Karpas-422 (cell line): ENCODE measurements at regions not wholly inside any gene's neighbourhood (a gene's known extent, or its start where the extent isn't known, plus 50 kb on each side); places are given as distances from the start of the nearest gene placed in this dataset.
"Not testable (repeated sequence)": the region's sequence is repeated elsewhere in the genome, so short reads cannot be mapped to it uniquely, and the experiment has no call there.

Source experiments
- DNase-seq: peaks from one replicate; pipeline ENCODE4 v3.0.0-alpha.2; 2015
- H2AFZ ChIP-seq: fragments of 200-600 bp; sonication (generic); 2 replicates; pipeline ENCODE4 v1.6.1; 2014; ENCODE audit warnings: antibody characterized with exemption, low read length, mixed read lengths
- H3K27ac ChIP-seq: fragments of 200-600 bp; sonication (generic); 2 replicates; pipeline ENCODE4 v1.5.1; 2014; ENCODE audit warnings: mild to moderate bottlenecking, low read length, moderate library complexity
- H3K27me3 ChIP-seq: fragments of 200-600 bp; sonication (generic); 2 replicates; pipeline ENCODE4 v1.6.1; 2014; ENCODE audit warnings: low read length, mixed read lengths
- H3K36me3 ChIP-seq: fragments of 200-600 bp; sonication (generic); 2 replicates; pipeline ENCODE4 v1.6.1; 2014; ENCODE audit warnings: low read length, mixed read lengths; ENCODE audit not compliant: insufficient read depth
- H3K4me1 ChIP-seq: fragments of 200-600 bp; sonication (generic); 2 replicates; pipeline ENCODE4 v1.6.1; 2014; ENCODE audit warnings: mild to moderate bottlenecking, low read length, mixed read lengths
- H3K4me2 ChIP-seq: fragments of 200-600 bp; sonication (generic); 2 replicates; pipeline ENCODE4 v1.6.1; 2014; ENCODE audit warnings: low read length, low read depth, mild to moderate bottlenecking; ENCODE audit not compliant: poor library complexity, severe bottlenecking
- H3K4me3 ChIP-seq: fragments of 200-600 bp; sonication (generic); 2 replicates; pipeline ENCODE4 v1.5.1; 2014; ENCODE audit warnings: mild to moderate bottlenecking, antibody characterized with exemption, low read length, mixed read lengths
- H3K79me2 ChIP-seq: fragments of 200-600 bp; sonication (generic); 2 replicates; pipeline ENCODE4 v1.6.1; 2014; ENCODE audit warnings: mild to moderate bottlenecking, low read length, mixed read lengths
- H3K9ac ChIP-seq: fragments of 200-600 bp; sonication (generic); 2 replicates; pipeline ENCODE4 v1.6.0; 2014; ENCODE audit warnings: low read length
- H3K9me2 ChIP-seq: fragments of 200-600 bp; sonication (generic), shearing (Covaris generic); replicated peaks from 2 replicates; pipeline ENCODE4 v1.6.0; 2014; ENCODE audit warnings: mild to moderate bottlenecking, low read length, moderate library complexity; ENCODE audit not compliant: insufficient read depth
- H3K9me3 ChIP-seq: fragments of 300-700, 200-600 bp; sonication (generic); 2 replicates; pipeline ENCODE4 v1.6.1; 2014; ENCODE audit warnings: low read length, mixed read lengths
- H4K20me1 ChIP-seq: fragments of 200-600 bp; sonication (generic); 2 replicates; pipeline ENCODE4 v1.6.1; 2014; ENCODE audit warnings: mild to moderate bottlenecking, antibody characterized with exemption, low read length, low read depth; ENCODE audit not compliant: insufficient read depth

- H3K27me3 ChIP-seq, result no peaks in the 10 kb centered on the region
- no peaks in the 10 kb centered on the region for H3K4me1 ChIP-seq
- H3K9me2 ChIP-seq, result no peaks in the 10 kb centered on the region
- H3K9ac ChIP-seq, result no peak overlapping the region
- DNase-seq, result no peak
- no peaks in the 10 kb centered on the region for H3K36me3 ChIP-seq
- H4K20me1 ChIP-seq, result no peaks in the 10 kb centered on the region
- no peaks in the 10 kb centered on the region for H3K79me2 ChIP-seq
- H3K4me2 ChIP-seq, result no peak overlapping the region
- no peak overlapping the region for H3K4me3 ChIP-seq
- no peak overlapping the region for H2AFZ ChIP-seq
- peaks cover 35% of the 10 kb centered on the region for H3K9me3 ChIP-seq
- H3K27ac ChIP-seq, result no peak overlapping the region
These were observed 1804.6 kb upstream of the ACO1 start for GRCh38 chr9:30579810-30580209.

GRCh38 chr9:30582240-30582639 is 1802.2 kb upstream of the ACO1 start:
- Histone ChIP-seq H3K9me3 (peaks cover 26% of the 10 kb centered on the region), H3K36me3 (no peaks in the 10 kb centered on the region), H3K4me3 (no peak overlapping the region), H2AFZ (no peak overlapping the region), H3K4me2 (no peak overlapping the region), H3K27me3 (no peaks in the 10 kb centered on the region), H4K20me1 (no peaks in the 10 kb centered on the region), H3K79me2 (no peaks in the 10 kb centered on the region), H3K9me2 (no peaks in the 10 kb centered on the region), H3K9ac (no peak overlapping the region), H3K4me1 (no peaks in the 10 kb centered on the region), H3K27ac (no peak overlapping the region)
- DNase-seq, result no peak

GRCh38 chr9:30584559-30584958 is 1799.9 kb upstream of the ACO1 start:
- Histone ChIP-seq H3K4me1 (no peaks in the 10 kb centered on the region), H3K79me2 (no peaks in the 10 kb centered on the region), H3K27ac (no peak overlapping the region), H3K9ac (no peak overlapping the region), H3K9me3 (peaks cover 19% of the 10 kb centered on the region), H3K4me2 (no peak overlapping the region), H3K27me3 (no peaks in the 10 kb centered on the region), H2AFZ (no peak overlapping the region), H3K9me2 (no peaks in the 10 kb centered on the region), H3K36me3 (no peaks in the 10 kb centered on the region), H4K20me1 (no peaks in the 10 kb centered on the region), H3K4me3 (no peak overlapping the region)
- no peak for DNase-seq

GRCh38 chr9:30591461-30591860 is 1793.0 kb upstream of the ACO1 start:
- no peak overlapping the region for H3K9ac ChIP-seq
- H3K4me3 ChIP-seq, result no peak overlapping the region
- DNase-seq, result no peak
- H4K20me1 ChIP-seq, result no peaks in the 10 kb centered on the region
- H3K27me3 ChIP-seq, result no peaks in the 10 kb centered on the region
- H3K4me2 ChIP-seq, result no peak overlapping the region
- H3K79me2 ChIP-seq, result no peaks in the 10 kb centered on the region
- H3K9me3 ChIP-seq, result peaks cover 11% of the 10 kb centered on the region; the same call in 1 of the 2 replicates
- H3K36me3 ChIP-seq, result no peaks in the 10 kb centered on the region
- H3K9me2 ChIP-seq, result no peaks in the 10 kb centered on the region
- no peak overlapping the region for H3K27ac ChIP-seq
- H2AFZ ChIP-seq, result no peak overlapping the region
- no peaks in the 10 kb centered on the region for H3K4me1 ChIP-seq

- Histone ChIP-seq H3K4me3 (no peak overlapping the region), H3K79me2 (no peaks in the 10 kb centered on the region), H3K27ac (no peak overlapping the region), H3K36me3 (no peaks in the 10 kb centered on the region), H3K4me2 (no peak overlapping the region), H4K20me1 (no peaks in the 10 kb centered on the region), H3K9me2 (no peaks in the 10 kb centered on the region), H3K9me3 (no peaks in the 10 kb centered on the region; the same call in 1 of the 2 replicates), H3K27me3 (no peaks in the 10 kb centered on the region), H2AFZ (no peak overlapping the region), H3K4me1 (no peaks in the 10 kb centered on the region), H3K9ac (no peak overlapping the region)
- no peak for DNase-seq
These were observed 1786.8 kb upstream of the ACO1 start for GRCh38 chr9:30597608-30598007.

GRCh38 chr9:30605936-30606335 is 1778.5 kb upstream of the ACO1 start:
- H3K9ac ChIP-seq, result no peak overlapping the region
- no peak overlapping the region for H3K4me3 ChIP-seq
- H3K9me3 ChIP-seq, result peaks cover 28% of the 10 kb centered on the region
- H3K4me1 ChIP-seq, result no peaks in the 10 kb centered on the region
- H3K9me2 ChIP-seq, result no peaks in the 10 kb centered on the region
- H2AFZ ChIP-seq, result no peak overlapping the region
- no peak overlapping the region for H3K27ac ChIP-seq
- no peaks in the 10 kb centered on the region for H3K27me3 ChIP-seq
- H3K79me2 ChIP-seq, result no peaks in the 10 kb centered on the region
- H4K20me1 ChIP-seq, result no peaks in the 10 kb centered on the region
- DNase-seq, result no peak
- no peak overlapping the region for H3K4me2 ChIP-seq
- H3K36me3 ChIP-seq, result no peaks in the 10 kb centered on the region

GRCh38 chr9:30609713-30610112 is 1774.7 kb upstream of the ACO1 start:
- Histone ChIP-seq H3K36me3 (no peaks in the 10 kb centered on the region), H3K9ac (no peak overlapping the region), H3K27me3 (no peaks in the 10 kb centered on the region)

GRCh38 chr9:30616782-30617181 is 1767.7 kb upstream of the ACO1 start:
- H2AFZ ChIP-seq, H3K36me3 ChIP-seq: not testable (repeated sequence)

More at GRCh38 chr9:30609713-30610112, 1774.7 kb upstream of the ACO1 start:
- Histone ChIP-seq H3K27ac (no peak overlapping the region), H3K4me2 (no peak overlapping the region), H2AFZ (no peak overlapping the region), H3K9me2 (no peaks in the 10 kb centered on the region), H3K9me3 (peaks cover 23% of the 10 kb centered on the region), H3K79me2 (no peaks in the 10 kb centered on the region), H3K4me1 (no peaks in the 10 kb centered on the region), H4K20me1 (no peaks in the 10 kb centered on the region), H3K4me3 (no peak overlapping the region)
- DNase-seq, result no peak

GRCh38 chr9:30622561-30622960 is 1761.9 kb upstream of the ACO1 start:
- H3K9ac ChIP-seq, result no peak overlapping the region
- H3K9me2 ChIP-seq, result no peaks in the 10 kb centered on the region
- H3K4me1 ChIP-seq, result no peaks in the 10 kb centered on the region
- H3K4me3 ChIP-seq, result no peak overlapping the region
- no peaks in the 10 kb centered on the region for H3K79me2 ChIP-seq
- no peak for DNase-seq
- H3K4me2 ChIP-seq, result no peak overlapping the region
- no peak overlapping the region for H3K27ac ChIP-seq
- no peaks in the 10 kb centered on the region for H4K20me1 ChIP-seq
- H3K27me3 ChIP-seq, result no peaks in the 10 kb centered on the region
- no peaks in the 10 kb centered on the region for H3K36me3 ChIP-seq
- H2AFZ ChIP-seq, result no peak overlapping the region
- peaks cover 11% of the 10 kb centered on the region; the same call in 1 of the 2 replicates for H3K9me3 ChIP-seq

More at GRCh38 chr9:30616782-30617181, 1767.7 kb upstream of the ACO1 start:
- peaks cover 12% of the 10 kb centered on the region for H3K9me3 ChIP-seq
- not testable (repeated sequence) for H4K20me1 ChIP-seq, H3K27me3 ChIP-seq, H3K27ac ChIP-seq, H3K4me3 ChIP-seq, H3K9ac ChIP-seq, DNase-seq, H3K9me2 ChIP-seq, H3K4me1 ChIP-seq, H3K4me2 ChIP-seq, H3K79me2 ChIP-seq
